HCT116 (cell line): ENCODE measurements at regions not wholly inside any gene's neighbourhood (a gene's known extent, or its start where the extent isn't known, plus 50 kb on each side); places are given as distances from the start of the nearest gene placed in this dataset.

Source experiments
- ATAC-seq: fragments of 200-7000 bp; cut with Tn5 transposase; 2 replicates; pipeline ENCODE4 v1.9.1; 2020; ENCODE audit warnings: mild to moderate bottlenecking, moderate library complexity
- BruUV-seq: library from RNA; stranded (reverse); fragments of 400-500 nt; replicated peaks from 2 replicates; lab custom pipeline; 2021; lab: Mats Ljungman, UMichigan
- CTCF ChIA-PET: fragments of 300-600 bp; sonication (Branson Sonifier 250); formaldehyde crosslinking; loops from one replicate; lab custom pipeline; 2021; ENCODE audit warnings: antibody characterized with exemption; lab: Charles Lee
- POLR2A ChIA-PET: fragments of 300-600, 350-600 bp; sonication (Branson Sonifier 250); formaldehyde crosslinking; loops from one replicate; lab custom pipeline; 2021; ENCODE audit warnings: antibody characterized with exemption; lab: Charles Lee
- RAD21 ChIA-PET, 2 experiments: fragments of 300-600 bp; sonication (Branson Sonifier 250); formaldehyde crosslinking; loops; one replicate each; lab custom pipeline; 2023; ENCODE audit warnings: low total read pairs in 2 of 2; ENCODE audit not compliant: uncharacterized antibody in 2 of 2, unreplicated experiment in 2 of 2, low non-redundant PET in 1 of 2; lab: Charles Lee
- DNase-seq: peaks from one replicate; pipeline ENCODE4 v3.0.0-alpha.2; 2010; ENCODE audit warnings: low read depth, low spot score
- H2AFZ ChIP-seq: fragments of 200-600 bp; shearing (Covaris generic), sonication (generic); 2 replicates; pipeline ENCODE4 v1.6.1; 2017; ENCODE audit warnings: low read depth, mixed run types, mixed read lengths, antibody characterized with exemption, low read length; ENCODE audit not compliant: poor library complexity, severe bottlenecking
- H3K27ac ChIP-seq: 2 replicates; pipeline ENCODE4 v1.5.1; 2012; ENCODE audit warnings: low read depth, low read length
- H3K27me3 ChIP-seq: fragments of 200-600 bp; sonication (generic); 2 replicates; pipeline ENCODE4 v1.6.1; 2016; ENCODE audit warnings: mixed run types, low read length, mixed read lengths; ENCODE audit not compliant: insufficient read depth
- H3K36me3 ChIP-seq, 2 experiments: fragments of 200-500 bp in 1 of 2; fragments of 200-600 bp in 1 of 2; sonication (Bioruptor generic) in 1 of 2; sonication (generic) in 1 of 2; 2 replicates each; pipeline versions ENCODE4 v1.5.1 to v1.6.1; 2014 to 2016; ENCODE audit warnings: low read length in 2 of 2, inconsistent platforms in 1 of 2, mixed read lengths in 1 of 2, mixed run types in 1 of 2; ENCODE audit not compliant: insufficient read depth in 2 of 2, control insufficient read depth in 1 of 2
- H3K4me1 ChIP-seq, 2 experiments: fragments of 200-600 bp in 1 of 2; sonication (generic) in 1 of 2; 2 replicates each; pipeline versions ENCODE4 v1.5.1 to v1.6.1; 2012 to 2017; ENCODE audit warnings: low read length in 2 of 2, inconsistent platforms in 1 of 2, mild to moderate bottlenecking in 1 of 2, mixed read lengths in 1 of 2, mixed run types in 1 of 2, moderate library complexity in 1 of 2; ENCODE audit not compliant: insufficient read depth in 2 of 2, control insufficient read depth in 1 of 2
- H3K4me2 ChIP-seq: fragments of 200-600 bp; sonication (generic); 2 replicates; pipeline ENCODE4 v1.6.1; 2017; ENCODE audit warnings: mixed run types, low read length, mixed read lengths
- H3K4me3 ChIP-seq, 2 experiments: fragments of 200-600 bp in 1 of 2; sonication (generic) in 1 of 2; replicated peaks in 1 of 2; 2 replicates each; pipeline ENCODE4 v1.5.1; 2011 to 2016; ENCODE audit warnings: low read length in 2 of 2, control low read depth in 1 of 2, low read depth in 1 of 2, mild to moderate bottlenecking in 1 of 2, mixed read lengths in 1 of 2, mixed run types in 1 of 2
- H3K79me2 ChIP-seq: fragments of 200-600 bp; sonication (generic); 2 replicates; pipeline ENCODE4 v1.6.1; 2017; ENCODE audit warnings: mild to moderate bottlenecking, mixed run types, low read length, moderate library complexity, mixed read lengths; ENCODE audit not compliant: insufficient read depth
- H3K9ac ChIP-seq: fragments of 200-600 bp; sonication (generic); 2 replicates; pipeline ENCODE4 v1.6.1; 2016; ENCODE audit warnings: low read length, mixed read lengths
- H3K9me2 ChIP-seq: fragments of 200-600 bp; sonication (generic), shearing (Covaris generic); 2 replicates; pipeline ENCODE4 v1.6.1; 2017; ENCODE audit warnings: mixed run types, mild to moderate bottlenecking, moderate library complexity; ENCODE audit not compliant: insufficient read depth
- H3K9me3 ChIP-seq, 2 experiments: fragments of 200-500 bp in 1 of 2; fragments of 200-600 bp in 1 of 2; sonication (Bioruptor generic) in 1 of 2; sonication (generic) in 1 of 2; 2 replicates each; pipeline ENCODE4 v1.6.1; 2014 to 2017; ENCODE audit warnings: low read length in 2 of 2, mixed read lengths in 2 of 2, inconsistent platforms in 1 of 2, low read depth in 1 of 2, mild to moderate bottlenecking in 1 of 2, mixed run types in 1 of 2, moderate library complexity in 1 of 2; ENCODE audit not compliant: control insufficient read depth in 1 of 2, insufficient read depth in 1 of 2
- H4K20me1 ChIP-seq: fragments of 200-600 bp; sonication (generic), shearing (Covaris generic); 2 replicates; pipeline ENCODE4 v1.6.1; 2017; ENCODE audit warnings: mixed run types, mild to moderate bottlenecking, moderate library complexity; ENCODE audit not compliant: insufficient read depth
- CBX3 ChIP-seq: IDR thresholded peaks from 2 replicates; pipeline ENCODE4 v1.6.1; 2012; ENCODE audit warnings: low read depth
- CEBPB ChIP-seq: IDR thresholded peaks from 2 replicates; pipeline ENCODE4 v1.6.1; 2012; ENCODE audit warnings: low read depth
- ELF1 ChIP-seq: IDR thresholded peaks from 2 replicates; pipeline ENCODE4 v1.6.1; 2012; ENCODE audit warnings: low read depth, borderline replicate concordance
- JUND ChIP-seq: IDR thresholded peaks from 2 replicates; pipeline ENCODE4 v1.6.1; 2012
- POLR2AphosphoS5 ChIP-seq: IDR thresholded peaks from 2 replicates; pipeline ENCODE4 v1.6.1; 2011; ENCODE audit warnings: mild to moderate bottlenecking, low read depth, low read length, moderate library complexity
- RAD21 ChIP-seq: IDR thresholded peaks from 2 replicates; pipeline ENCODE4 v1.6.1; 2012; ENCODE audit warnings: low read depth, mild to moderate bottlenecking
- SIN3A ChIP-seq: IDR thresholded peaks from 2 replicates; pipeline ENCODE4 v1.6.1; 2012; ENCODE audit warnings: low read depth
- SP1 ChIP-seq: IDR thresholded peaks from 2 replicates; pipeline ENCODE4 v1.6.1; 2012; ENCODE audit warnings: low read depth
- TCF7L2 ChIP-seq: IDR thresholded peaks from 2 replicates; pipeline ENCODE4 v1.7.0; 2011; ENCODE audit warnings: borderline replicate concordance, inconsistent platforms; ENCODE audit not compliant: insufficient read depth, insufficient read length; ENCODE audit errors: extremely low read depth
- YY1 ChIP-seq: IDR thresholded peaks from 2 replicates; pipeline ENCODE4 v1.6.1; 2011; ENCODE audit warnings: low read length, low read depth, moderate library complexity, mild to moderate bottlenecking; ENCODE audit not compliant: insufficient replicate concordance; ENCODE audit errors: extremely low read depth
- ZFX ChIP-seq: fragments of 450-650 bp; IDR thresholded peaks from 2 replicates; pipeline ENCODE4 v1.6.1; 2017
- intact Hi-C: fragments of 100-400 bp; cut with micrococcal nuclease; formaldehyde crosslinking; loops from 2 replicates; pipeline ENCODE4 v1.10.0; 2022
- TF ChIP-seq, protein P1 (sequence below): IDR thresholded peaks from 2 replicates; pipeline ENCODE4 v1.6.1; 2012
- TF ChIP-seq, protein P2 (sequence below), 3 experiments: fragments of 200-600 bp in 1 of 3; sonication (generic) in 1 of 3; IDR thresholded peaks in 2 of 3; conservative IDR thresholded peaks in 1 of 3; 2 replicates each; pipeline ENCODE4 v1.5.1; 2012 to 2017; ENCODE audit warnings: low read depth in 2 of 3, low read length in 2 of 3, antibody characterized with exemption in 1 of 3, borderline replicate concordance in 1 of 3, control low read depth in 1 of 3, mild to moderate bottlenecking in 1 of 3, mixed read lengths in 1 of 3, mixed run types in 1 of 3, moderate library complexity in 1 of 3; ENCODE audit not compliant: insufficient read depth in 1 of 3
- TF ChIP-seq, protein P3 (sequence below): IDR thresholded peaks from 2 replicates; pipeline ENCODE4 v1.6.1; 2012

DNA sequence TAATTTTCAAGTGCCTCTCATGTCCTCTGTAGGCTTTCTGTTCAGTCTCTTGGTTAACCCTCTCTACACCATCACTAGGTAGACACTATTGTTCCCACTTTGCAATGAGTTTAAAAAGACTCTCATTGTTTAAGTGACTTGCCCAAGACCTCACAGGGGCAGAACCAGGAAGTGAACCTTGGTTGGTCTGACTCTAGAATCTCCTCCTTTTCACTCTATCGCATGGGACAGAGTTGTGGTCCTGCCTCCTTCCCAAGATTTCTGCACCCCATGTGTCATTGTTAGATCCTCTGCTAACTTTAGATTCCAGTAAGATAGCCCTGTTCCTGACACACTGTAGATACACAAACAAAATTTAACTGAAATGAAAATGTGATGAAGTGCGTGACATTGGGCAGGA is 481.7 kb upstream of the USP24 start:
- Histone ChIP-seq H3K27ac (no peak overlapping the region), H3K4me3 (no peak overlapping the region), H2AFZ (no peak overlapping the region), H4K20me1 (no peaks in the 10 kb centered on the region), H3K9ac (no peak overlapping the region), H3K9me2 (no peaks in the 10 kb centered on the region), H3K4me1 (no peaks in the 10 kb centered on the region), H3K27me3 (no peaks in the 10 kb centered on the region), H3K36me3 (no peaks in the 10 kb centered on the region), H3K9me3 (no peaks in the 10 kb centered on the region), H3K79me2 (no peaks in the 10 kb centered on the region), H3K4me2 (no peak overlapping the region)
- ATAC-seq = no peak
- TF ChIP-seq CEBPB = no peak
- no peak for TF ChIP-seq SIN3A
- TF ChIP-seq TCF7L2 = no peak
- no peak for TF ChIP-seq POLR2AphosphoS5
- no peak for TF ChIP-seq CBX3
- TF ChIP-seq, protein P1, sequence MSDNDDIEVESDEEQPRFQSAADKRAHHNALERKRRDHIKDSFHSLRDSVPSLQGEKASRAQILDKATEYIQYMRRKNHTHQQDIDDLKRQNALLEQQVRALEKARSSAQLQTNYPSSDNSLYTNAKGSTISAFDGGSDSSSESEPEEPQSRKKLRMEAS = no peak
- TF ChIP-seq YY1 = no peak
- no peak for TF ChIP-seq RAD21
- TF ChIP-seq ZFX = no peak
- no peak for TF ChIP-seq JUND
- TF ChIP-seq SP1 = no peak
- TF ChIP-seq ELF1 = no peak
- TF ChIP-seq, protein P2, sequence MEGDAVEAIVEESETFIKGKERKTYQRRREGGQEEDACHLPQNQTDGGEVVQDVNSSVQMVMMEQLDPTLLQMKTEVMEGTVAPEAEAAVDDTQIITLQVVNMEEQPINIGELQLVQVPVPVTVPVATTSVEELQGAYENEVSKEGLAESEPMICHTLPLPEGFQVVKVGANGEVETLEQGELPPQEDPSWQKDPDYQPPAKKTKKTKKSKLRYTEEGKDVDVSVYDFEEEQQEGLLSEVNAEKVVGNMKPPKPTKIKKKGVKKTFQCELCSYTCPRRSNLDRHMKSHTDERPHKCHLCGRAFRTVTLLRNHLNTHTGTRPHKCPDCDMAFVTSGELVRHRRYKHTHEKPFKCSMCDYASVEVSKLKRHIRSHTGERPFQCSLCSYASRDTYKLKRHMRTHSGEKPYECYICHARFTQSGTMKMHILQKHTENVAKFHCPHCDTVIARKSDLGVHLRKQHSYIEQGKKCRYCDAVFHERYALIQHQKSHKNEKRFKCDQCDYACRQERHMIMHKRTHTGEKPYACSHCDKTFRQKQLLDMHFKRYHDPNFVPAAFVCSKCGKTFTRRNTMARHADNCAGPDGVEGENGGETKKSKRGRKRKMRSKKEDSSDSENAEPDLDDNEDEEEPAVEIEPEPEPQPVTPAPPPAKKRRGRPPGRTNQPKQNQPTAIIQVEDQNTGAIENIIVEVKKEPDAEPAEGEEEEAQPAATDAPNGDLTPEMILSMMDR (IDR thresholded peaks at IDR 0.05 in 2 of 3, conservative IDR thresholded peaks at IDR 0.05 in 1 of 3; ENCODE audit: borderline replicate concordance in 1 of 3, insufficient read depth in 1 of 3, low read depth in 2 of 3, low read length in 2 of 3) = no peak
- TF ChIP-seq, protein P3, sequence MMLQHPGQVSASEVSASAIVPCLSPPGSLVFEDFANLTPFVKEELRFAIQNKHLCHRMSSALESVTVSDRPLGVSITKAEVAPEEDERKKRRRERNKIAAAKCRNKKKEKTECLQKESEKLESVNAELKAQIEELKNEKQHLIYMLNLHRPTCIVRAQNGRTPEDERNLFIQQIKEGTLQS = no peak
- no peak for DNase-seq
- ChIA-PET POLR2A (no interaction called here), CTCF (no interaction called here), RAD21 (no interaction called here)
- BruUV-seq = no TSS peak
- intact Hi-C loops = no loop called here
